K562 (cell line): ENCODE measurements at regions not wholly inside any gene's neighbourhood (a gene's known extent, or its start where the extent isn't known, plus 50 kb on each side); places are given as distances from the start of the nearest gene placed in this dataset.

Source experiments
- E4F1 ChIP-seq: fragments of 250-450 bp; sonication (Bioruptor Pico); IDR thresholded peaks from 2 replicates; pipeline ENCODE4 v1.5.0; 2021; ENCODE audit warnings: mild to moderate bottlenecking, borderline replicate concordance
- FOXP4 ChIP-seq: sonication (generic); formaldehyde crosslinking; IDR thresholded peaks from 2 replicates; pipeline ENCODE4 v1.8.0; 2022; ENCODE audit warnings: mild to moderate bottlenecking, missing genetic modification reagents, borderline replicate concordance
- RAD21 ChIP-seq, 2 experiments: fragments of 250-450 bp in 1 of 2; fragments of 450-650 bp in 1 of 2; sonication (Bioruptor Pico) in 1 of 2; formaldehyde crosslinking in 1 of 2; IDR thresholded peaks in 1 of 2; conservative IDR thresholded peaks in 1 of 2; 2 replicates each; pipeline versions ENCODE4 v1.4.0 to v1.8.0; 2020 to 2022; ENCODE audit warnings: mild to moderate bottlenecking in 2 of 2, moderate library complexity in 1 of 2
- ZNF655 ChIP-seq: fragments of 250-450 bp; sonication (Bioruptor Pico); IDR thresholded peaks from 2 replicates; pipeline ENCODE4 v1.5.0; 2021
- ZNF780A ChIP-seq: fragments of 250-450 bp; sonication (Bioruptor Pico); IDR thresholded peaks from 2 replicates; pipeline ENCODE4 v1.5.0; 2021; ENCODE audit warnings: mild to moderate bottlenecking

GRCh38 chr4:116197317-116197809 lies 888.0 kb downstream of the TRAM1L1 start (continued):
- TF ChIP-seq E4F1 (CRISPR knock-in tag) (no peak), RAD21 (CRISPR knock-in tag; conservative IDR thresholded peaks at IDR 0.05 in 1 of 2, IDR thresholded peaks at IDR 0.05 in 1 of 2) (no peak), ZNF780A (CRISPR knock-in tag) (no peak), ZNF655 (no peak), FOXP4 (no peak)
